HG02678 (cell line): ENCODE measurements at regions not wholly inside any gene's neighbourhood (a gene's known extent, or its start where the extent isn't known, plus 50 kb on each side); places are given as distances from the start of the nearest gene placed in this dataset.
"Not testable (repeated sequence)": the region's sequence is repeated elsewhere in the genome, so short reads cannot be mapped to it uniquely, and the experiment has no call there.

Experiments used
- ATAC-seq: cut with Tn5 transposase; IDR thresholded peaks from one replicate; pipeline ENCODE4 v1.9.1; 2021; ENCODE audit warnings: mild to moderate bottlenecking, moderate library complexity; ENCODE audit not compliant: unreplicated experiment

DNA sequence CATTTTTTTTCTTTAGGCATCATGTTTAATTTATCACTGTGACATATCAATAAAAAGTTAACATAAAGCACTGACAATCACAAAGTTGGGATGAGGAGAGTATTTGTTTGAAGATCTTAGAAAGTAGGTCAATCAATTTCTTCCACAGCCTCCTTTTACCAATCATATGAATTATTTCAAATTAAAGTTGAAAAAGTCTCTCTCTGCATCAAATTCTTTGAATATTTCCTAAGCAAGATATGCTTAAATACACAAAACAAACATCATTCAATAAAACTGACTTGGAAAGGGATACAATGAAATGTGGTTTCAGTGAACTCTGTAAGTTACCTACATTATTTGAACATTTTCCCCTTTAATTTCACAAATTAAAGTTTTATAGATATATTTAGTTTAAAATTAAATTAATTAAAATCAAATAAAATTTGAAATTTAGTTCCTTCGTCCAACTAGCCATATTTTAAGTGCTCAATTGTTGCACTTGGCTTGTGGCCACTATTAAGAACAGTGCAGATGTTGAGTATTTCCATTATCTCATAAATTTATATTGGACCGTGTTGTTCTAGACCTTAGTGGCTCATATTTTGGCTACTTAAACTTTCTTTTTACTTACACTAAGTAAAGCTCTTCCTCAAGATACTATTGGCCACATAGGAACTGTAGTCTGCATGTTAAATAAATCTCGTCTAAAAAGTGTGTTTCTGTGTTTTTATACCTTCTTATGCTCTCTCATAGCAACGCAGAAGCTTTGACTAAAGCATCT lies 949.7 kb upstream of the NUDT12 start:
- no peak for ATAC-seq

DNA sequence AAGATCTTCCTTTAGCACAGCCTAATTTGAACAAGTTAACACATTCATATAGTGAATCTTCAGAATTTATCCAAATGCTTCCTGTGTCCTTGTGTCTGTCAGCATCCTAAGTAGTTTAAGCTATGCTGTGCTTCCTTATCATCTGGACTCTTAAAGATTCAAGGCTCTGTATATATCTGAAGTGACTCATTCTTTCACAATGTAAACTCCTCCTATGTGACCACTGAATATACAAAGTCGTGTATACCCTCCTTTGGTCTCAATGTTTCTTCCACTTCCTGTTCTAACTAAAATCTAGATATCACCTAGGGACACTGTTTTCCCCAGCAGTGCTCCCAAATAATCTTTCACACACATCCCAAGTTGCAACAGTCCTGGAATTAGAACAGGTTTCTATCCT lies 935.7 kb upstream of the NUDT12 start:
- no peak for ATAC-seq

DNA sequence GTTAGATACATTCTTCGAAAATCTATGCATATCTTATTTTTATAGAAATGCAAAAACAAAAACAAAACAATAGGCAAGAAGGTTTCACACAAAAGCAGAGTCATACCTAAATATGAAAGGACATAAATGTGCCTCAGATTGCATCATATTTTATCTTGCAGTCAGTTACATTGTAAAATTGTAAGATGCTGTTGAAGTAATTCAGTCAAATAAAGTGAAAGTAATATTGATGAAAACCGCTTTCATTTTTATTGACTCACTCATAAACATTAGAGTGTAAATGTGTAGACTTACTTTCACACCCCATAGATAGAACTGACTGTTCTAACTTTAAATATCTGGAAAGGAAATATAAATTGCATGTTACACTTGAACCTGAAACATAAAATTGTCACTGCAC lies 931.5 kb upstream of the NUDT12 start:
- no peak for ATAC-seq

DNA sequence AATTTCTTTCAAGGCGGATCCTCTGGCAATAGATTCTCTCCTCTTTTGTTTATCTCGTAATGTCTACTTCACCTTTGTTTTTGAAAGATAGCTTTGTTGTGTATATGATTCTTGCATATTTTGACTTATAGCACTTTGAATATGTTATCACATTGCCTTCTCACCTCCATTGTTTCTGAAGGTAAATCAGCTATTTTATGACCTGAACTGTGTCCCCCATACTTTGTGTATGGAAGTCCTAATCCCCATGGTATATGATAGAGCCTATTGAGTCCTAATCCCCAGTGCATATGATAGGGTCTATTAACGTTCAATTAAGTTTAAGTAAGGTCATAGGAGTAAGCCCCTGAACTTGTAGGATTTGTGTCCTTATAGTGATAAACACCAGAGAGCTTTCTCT lies 910.2 kb upstream of the NUDT12 start:
- ATAC-seq, result no peak

DNA sequence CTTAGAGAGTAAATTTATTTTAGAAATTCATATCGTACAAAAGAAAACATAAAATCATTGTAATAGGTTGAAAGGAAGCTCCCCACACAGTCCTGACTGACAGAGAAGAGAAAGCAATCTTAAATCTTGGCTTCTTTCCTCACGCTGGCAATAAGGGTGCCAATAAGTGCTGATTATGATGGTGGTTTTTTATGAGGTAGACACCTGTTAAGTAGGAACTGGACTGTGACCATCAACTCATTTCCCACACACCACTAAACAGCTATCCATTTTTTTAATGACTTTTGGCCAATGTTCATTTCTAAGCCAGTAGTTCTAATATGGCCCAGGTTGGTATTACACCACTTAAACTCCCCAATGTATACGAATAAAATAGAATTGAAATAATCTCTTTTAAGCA lies 893.5 kb upstream of the NUDT12 start:
- no peak for ATAC-seq

DNA sequence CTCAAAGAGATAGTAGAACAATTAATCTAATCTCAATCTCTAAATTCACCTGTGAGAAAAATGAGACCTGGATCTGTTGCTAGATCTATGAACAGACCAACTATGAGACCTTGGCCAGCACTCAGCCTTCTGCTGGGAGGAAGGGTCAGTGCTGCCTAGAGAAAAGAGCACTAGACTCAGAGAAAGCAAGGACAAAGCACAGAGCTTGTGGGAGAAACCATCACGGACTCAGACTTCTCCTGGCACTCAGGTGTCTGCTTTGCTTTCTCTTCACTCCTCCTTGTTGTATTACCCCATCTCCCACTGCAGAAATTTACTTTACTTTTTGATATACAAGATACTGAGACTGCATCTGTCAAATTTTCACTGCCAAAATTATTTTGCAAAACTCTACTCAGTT lies 890.0 kb upstream of the NUDT12 start:
- no peak for ATAC-seq

DNA sequence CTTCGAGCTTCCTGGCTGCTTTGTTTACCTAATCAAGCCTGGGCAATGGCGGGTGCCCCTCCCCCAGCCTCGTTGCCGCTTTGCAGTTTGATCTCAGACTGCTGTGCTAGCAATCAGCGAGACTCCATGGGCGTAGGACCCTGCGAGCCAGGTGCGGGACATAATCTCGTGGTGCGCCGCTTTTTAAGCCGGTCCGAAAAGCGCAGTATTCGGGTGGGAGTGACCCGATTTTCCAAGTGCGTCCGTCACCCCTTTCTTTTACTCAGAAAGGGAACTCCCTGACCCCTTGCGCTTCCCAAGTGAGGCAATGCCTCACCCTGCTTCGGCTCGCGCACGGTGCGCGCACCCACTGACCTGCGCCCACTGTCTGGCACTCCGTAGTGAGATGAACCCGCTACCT lies 889.3 kb upstream of the NUDT12 start:
- ATAC-seq, result not testable (repeated sequence)

DNA sequence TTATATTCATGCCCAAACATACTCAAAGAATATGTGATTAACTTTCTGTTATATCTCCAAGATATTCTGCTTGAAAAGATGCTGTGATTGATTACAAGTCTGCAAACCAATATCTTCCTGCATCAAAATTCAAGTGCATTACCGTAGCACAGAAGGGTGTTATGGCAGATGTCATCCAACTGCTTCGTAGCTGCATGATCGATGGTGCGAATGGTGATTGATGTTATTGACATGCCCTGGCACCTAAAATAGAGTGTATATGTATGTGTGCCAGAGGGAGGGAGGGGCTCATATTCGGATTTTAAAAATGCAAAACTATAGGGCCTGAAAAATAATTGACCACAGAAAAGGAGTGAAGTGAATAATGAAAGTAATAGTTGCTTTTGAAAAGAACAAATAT lies 882.1 kb upstream of the NUDT12 start:
- no peak for ATAC-seq

DNA sequence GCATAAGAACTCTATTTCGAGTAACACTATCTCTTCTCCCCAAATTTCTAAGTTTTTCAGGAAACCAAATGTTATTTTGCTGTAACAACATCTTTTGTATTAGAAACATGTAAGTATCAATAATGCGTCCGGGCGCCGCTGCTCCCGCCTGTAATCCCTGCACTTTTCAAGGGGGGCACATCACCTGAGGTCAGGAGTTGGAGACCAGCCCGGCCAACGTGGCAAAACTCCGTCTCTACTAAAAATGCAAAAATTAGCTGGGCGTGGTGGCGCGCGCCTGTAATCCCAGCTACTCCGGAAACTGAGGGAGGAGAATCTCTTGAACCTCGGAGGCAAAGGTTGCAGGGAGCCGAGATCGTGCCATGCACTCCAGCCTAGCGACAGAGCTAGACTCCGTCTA lies 881.1 kb upstream of the NUDT12 start:
- no peak for ATAC-seq

DNA sequence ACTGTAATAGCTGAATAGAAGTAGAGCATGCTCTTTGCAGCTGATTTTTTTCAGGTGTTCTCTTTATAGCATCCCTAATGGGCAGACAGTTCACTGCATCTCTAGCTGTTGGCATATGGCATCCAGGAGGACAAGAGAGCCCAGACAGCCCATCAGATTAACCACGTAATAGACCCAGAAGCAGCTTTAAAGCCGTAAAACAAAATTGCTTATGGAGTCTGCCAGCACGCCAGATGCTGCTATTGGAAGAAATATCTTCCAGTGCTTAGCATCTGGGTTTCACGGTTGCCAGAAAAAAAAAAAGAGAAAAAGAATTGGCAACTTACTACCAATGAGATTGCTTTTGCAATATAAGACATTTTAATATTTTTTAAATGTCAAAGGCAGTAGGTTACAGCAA lies 869.4 kb upstream of the NUDT12 start:
- no peak for ATAC-seq

DNA sequence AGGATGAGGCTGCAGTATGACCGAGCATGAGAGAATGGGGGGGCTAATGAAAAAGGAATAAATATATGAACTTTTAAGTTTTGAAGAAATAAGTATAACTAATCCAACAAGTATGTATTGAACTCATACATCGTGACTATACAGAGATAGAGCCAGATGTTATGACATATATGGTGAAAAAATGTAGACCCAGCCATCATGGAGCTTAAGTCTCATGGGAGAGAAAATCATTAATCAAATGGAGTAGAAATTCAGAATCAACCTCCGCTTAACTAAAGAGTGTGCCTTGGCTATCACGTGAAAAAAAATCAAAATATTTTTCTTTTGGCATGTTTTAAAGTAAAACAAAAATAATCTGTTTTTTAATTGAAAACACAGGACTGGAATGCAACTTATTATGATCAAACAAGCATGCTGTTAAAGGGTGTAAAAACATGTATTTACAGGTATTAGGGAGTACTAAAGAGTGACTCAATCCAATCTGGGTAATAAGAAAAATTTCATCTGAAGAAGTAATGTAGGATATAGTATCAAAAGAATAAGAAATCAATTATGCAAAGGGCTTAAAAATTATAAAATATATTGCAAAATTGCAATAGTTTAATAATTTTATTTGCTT lies 868.5 kb upstream of the NUDT12 start:
- ATAC-seq, result no peak

DNA sequence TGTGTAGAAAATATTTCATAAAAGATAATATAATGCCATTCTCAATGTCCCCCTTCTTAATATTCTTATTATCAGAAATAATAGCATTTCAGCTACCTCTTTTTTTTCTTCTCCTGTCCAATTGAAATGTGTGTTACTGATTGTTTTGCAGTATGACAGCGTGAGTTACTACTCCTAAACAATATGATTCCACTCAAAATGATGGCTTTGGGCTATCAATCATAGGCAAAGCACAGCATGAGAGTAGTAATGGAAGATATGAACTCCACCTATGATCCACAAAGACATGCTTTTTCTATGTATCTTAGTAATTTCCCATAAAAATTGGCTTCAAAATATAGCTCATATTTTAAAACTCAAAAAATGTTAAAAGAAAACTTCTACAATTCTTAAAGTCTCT lies 867.3 kb upstream of the NUDT12 start:
- ATAC-seq, result no peak

DNA sequence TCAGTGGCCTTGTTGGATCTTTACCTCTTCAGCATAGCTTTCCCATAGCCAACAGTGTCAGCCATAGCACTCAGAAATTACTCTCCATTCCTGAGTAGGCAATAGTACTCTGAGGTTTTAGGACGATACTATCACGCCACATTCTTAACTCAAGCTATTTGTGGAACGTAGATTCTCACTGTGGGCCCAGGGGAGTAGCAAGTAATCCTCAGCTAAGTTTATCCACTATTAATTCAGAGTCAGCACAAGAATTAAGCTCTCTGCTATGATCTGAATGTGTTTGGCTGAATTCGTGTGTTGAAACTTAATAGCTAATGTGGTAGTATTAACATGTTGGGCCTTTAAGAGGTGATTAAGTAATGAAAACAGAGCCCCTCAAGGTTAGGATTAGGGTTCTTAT lies 858.8 kb upstream of the NUDT12 start:
- no peak for ATAC-seq

DNA sequence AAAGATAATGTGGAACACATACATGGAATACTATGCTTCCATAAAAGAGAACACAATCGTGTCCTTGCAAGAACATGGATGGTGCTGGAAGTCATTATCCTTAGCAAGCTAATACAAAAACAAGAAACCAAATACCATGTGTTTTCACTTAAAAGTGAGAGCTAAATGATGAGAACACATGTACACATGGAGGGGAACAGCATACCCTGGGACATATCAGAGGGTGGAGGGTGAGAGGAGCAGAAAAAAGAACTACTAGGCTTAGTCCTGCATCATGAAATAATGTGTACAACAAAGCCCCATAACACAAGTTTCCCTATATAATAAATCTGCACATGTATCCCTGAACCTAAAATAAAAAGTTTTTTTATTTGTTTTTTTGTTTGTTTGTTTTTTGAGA lies 855.5 kb upstream of the NUDT12 start:
- no peak for ATAC-seq

DNA sequence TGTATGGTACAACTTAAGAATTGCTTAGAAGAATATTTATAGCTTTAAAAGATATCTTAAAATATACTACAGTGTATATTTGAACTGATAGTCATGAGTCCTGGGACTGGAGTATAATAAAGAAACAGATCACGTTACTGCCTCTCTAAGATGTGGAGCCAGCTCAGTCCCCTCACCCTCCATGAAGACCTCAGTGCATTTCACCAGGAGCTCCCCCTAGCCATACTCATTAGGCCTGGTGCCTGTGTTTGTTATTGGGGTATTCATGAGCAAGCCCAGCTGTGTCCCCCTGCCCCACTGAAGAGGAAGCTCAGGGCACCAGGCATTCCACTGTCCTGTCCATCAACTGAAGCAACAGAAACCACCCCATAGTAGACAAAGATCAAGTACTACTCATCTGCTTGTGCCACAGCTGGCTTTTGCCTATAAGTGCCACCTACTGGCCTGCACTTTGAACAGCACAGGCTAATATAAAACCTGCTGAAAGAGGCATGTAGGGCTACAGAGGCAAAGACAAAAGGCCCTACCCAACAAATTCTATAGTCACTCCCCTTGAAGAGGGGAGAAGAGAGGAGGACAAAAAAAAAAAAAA lies 850.2 kb upstream of the NUDT12 start:
- no peak for ATAC-seq

DNA sequence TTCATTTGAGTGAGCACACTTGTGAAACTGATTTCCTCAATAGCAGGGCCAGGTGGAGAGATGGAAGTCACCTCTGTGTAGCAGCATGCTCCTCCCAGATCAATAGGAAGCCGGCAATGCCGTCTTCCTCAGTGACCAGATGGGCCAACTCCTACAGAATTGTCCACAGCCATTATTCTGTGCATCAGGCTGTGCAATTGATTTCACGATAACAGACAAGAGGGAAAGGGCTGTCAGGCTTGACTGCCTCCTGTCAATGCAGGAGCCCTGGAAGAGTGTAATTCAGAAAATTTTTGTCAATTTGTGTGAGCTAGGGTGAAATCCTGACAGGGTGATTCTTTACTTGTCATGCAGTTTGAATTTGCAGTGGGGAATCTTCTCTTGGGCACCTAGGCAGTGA lies 838.4 kb upstream of the NUDT12 start:
- ATAC-seq, result no peak

DNA sequence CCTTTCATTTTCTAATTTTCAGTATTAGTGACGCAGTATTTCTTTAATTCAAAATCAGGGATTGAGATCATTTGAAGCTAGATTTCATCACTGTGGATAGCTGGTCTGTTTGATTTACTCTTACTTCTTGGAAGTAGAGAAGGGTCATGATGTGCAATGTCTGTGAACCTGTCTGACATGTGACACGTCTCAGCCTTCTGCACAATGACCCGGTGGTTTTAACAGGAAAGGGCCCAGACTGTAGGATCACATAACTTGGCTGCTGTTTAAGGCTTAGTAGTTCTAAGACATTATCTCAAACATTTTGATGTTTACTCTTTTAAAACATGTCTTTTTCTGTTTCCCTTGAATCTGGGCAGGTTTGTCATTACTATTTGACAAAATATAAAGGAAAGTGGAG lies 823.3 kb upstream of the NUDT12 start:
- ATAC-seq, result no peak

DNA sequence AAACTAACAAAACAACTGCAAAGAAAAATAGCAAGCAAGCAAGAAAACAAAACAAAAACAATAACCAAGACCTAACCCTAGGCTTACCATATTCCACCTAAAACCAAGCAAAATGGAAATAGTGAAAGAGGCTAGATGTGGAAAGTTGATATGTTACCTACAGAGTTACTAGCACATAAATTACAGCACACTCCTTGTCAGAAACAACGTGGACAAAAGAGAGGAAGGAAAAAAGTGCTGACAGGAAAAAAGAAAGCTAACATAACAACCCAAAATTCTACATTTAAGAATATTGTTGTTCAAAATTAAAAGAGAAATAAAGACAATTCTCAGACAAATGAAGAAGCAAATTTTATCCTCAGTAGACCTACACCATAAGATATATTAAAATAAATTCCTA lies 812.8 kb upstream of the NUDT12 start:
- no peak for ATAC-seq

DNA sequence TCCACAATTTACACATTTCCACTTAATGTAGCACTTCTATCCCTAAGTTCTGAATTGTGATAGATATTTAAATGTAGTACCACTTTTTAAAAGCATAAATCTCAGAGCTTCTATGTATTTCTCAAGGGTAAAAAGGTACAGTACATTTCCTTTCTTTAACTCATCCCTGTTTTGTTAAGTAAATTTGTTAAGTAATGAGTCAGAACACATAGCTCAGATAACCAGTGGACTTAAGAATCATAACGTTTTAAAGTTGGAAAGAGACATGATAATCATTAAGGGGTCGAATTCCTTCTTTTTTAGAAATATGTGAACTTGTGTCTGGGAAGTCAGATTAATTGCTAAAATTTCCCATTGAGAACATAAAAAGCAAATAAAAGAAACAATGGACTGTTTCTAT lies 810.2 kb upstream of the NUDT12 start:
- ATAC-seq, result no peak

DNA sequence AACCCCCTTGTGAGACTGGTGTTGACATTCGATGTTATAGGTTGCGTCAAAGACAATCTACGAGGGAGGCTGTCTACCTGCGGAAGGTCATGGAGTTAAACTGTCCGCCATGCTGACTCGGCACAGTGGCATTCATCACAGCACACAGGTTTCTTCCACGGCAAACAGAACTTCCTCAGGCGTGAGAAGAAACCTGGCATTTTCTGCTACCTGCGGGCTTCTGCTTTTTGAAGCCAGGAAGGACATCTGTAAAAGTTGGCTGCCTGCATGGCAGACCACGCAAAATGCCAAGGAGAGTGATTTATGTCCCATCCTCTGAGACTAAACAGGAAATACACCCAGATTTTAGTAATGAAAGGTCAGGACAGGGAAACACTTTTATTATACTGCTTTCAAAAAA lies 809.8 kb upstream of the NUDT12 start:
- ATAC-seq, result no peak

DNA sequence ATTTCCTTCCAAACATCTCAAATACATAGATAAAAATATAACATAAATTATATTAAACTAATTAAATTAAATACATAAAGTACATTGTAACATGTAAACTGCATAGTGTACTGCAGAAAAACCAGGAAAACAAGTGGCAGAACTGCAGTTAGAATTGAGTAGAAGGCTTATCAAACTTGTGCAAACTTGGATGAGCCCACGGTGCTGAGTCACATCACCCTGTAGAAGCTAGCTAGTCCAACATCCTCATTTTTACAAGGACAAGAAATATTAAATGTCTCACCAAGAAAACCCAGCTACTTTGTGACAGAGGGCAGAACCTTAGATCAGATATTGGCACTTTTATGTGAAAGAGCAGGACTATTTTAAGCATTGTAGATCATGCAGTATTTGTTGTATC lies 807.9 kb upstream of the NUDT12 start:
- ATAC-seq, result no peak

DNA sequence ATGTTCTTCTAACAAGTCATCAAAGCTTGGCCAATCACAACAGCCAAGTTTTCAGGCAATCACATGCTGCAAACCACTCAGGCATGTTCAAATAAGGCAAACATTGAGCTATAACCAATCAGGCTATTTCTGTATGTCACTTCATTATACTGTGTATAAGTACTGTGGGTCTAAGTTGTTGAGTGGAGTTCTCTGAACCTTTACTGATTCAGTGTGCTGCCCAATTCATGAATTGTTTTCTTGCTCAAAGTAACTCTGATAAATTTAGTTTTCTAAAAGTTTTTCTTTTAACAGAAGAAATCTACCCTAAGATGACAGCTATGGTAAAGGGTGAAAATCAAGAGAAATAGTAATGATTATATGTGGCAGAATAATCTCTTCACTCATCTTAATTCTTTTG lies 805.4 kb upstream of the NUDT12 start:
- no peak for ATAC-seq

DNA sequence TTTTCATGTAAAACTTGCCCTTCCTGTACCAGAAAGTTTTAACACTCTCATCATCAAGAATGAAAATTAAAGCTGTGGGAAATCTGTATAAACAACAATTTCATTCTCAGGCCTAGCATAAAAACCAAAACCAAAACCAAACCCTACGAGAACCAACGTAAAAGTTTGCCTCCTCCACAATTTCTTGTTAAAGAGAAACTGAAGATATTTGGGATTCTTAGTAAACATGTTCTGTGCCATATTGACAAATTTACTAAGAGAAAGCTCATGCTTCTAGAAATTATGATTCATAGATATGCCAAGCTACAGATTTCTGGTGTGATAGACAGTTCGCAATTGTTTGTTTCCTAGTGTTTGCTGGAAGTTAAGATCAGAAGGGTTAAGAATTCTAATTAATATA lies 801.0 kb upstream of the NUDT12 start:
- no peak for ATAC-seq
